Gastroesophageal sphincter (tissue), 4 donors: ENCODE measurements at regions not wholly inside any gene's neighbourhood (a gene's known extent, or its start where the extent isn't known, plus 50 kb on each side); places are given as distances from the start of the nearest gene placed in this dataset.

ENCODE experiments used
- ATAC-seq: fragments of 150-250 bp; one replicate; pipeline ENCODE4 v1.9.1; 2016; ENCODE audit warnings: mild to moderate bottlenecking, moderate library complexity
- H3K27ac ChIP-seq, 4 donors: fragments of 200-600 bp; sonication (generic) in 3 of 4; 1 replicate in 3 of 4; 2 replicates in 1 of 4; pipeline ENCODE4 v1.5.1; 2016 to 2019
- H3K27me3 ChIP-seq: fragments of 200-600 bp; sonication (generic); one replicate; pipeline ENCODE4 v1.5.1; 2019
- H3K36me3 ChIP-seq, 2 donors: fragments of 200-600 bp; sonication (generic); one replicate each; pipeline ENCODE4 v1.5.1; 2019; ENCODE audit warnings: control low read depth in 1 of 2
- H3K4me1 ChIP-seq, 3 donors: fragments of 200-600 bp; sonication (generic); 1 replicate in 2 of 3; 2 replicates in 1 of 3; pipeline ENCODE4 v1.5.1; 2016 to 2019; ENCODE audit warnings: control low read depth in 2 of 3
- H3K4me3 ChIP-seq, 2 donors: fragments of 200-600 bp; sonication (generic); one replicate each; pipeline ENCODE4 v1.5.1; 2019; ENCODE audit warnings: mild to moderate bottlenecking in 1 of 2, moderate library complexity in 1 of 2
- H3K9me3 ChIP-seq, 3 donors: fragments of 200-600 bp; sonication (generic); one replicate each; pipeline ENCODE4 v1.5.1; 2017 to 2019; ENCODE audit warnings: control low read depth in 2 of 3
- EP300 ChIP-seq: sonication (generic); formaldehyde crosslinking; IDR thresholded peaks from one replicate; pipeline ENCODE4 v1.6.1; 2017; ENCODE audit warnings: antibody characterized with exemption, mild to moderate bottlenecking
- POLR2A ChIP-seq, 2 donors: fragments of 450-650 bp; IDR thresholded peaks; one replicate each; pipeline ENCODE4 v1.6.1; 2017; ENCODE audit warnings: antibody characterized with exemption in 2 of 2, mild to moderate bottlenecking in 2 of 2, moderate library complexity in 1 of 2
- POLR2AphosphoS5 ChIP-seq: sonication (generic); formaldehyde crosslinking; IDR thresholded peaks from one replicate; pipeline ENCODE4 v1.6.1; 2017; ENCODE audit warnings: antibody characterized with exemption
- WGBS, 2 donors: methylation state at CpG; one replicate each; pipeline ENCODE4 v1.1.5; 2018; ENCODE audit warnings: low coverage in 1 of 2; 5-methylcytosine and 5-hydroxymethylcytosine counted together
- TF ChIP-seq, protein P1 (sequence below), 4 experiments: fragments of 200-600 bp in 2 of 4; fragments of 450-650 bp in 2 of 4; sonication (generic) in 1 of 4; IDR thresholded peaks; one replicate each; pipeline ENCODE4 v1.5.1; 2017 to 2019; ENCODE audit warnings: antibody characterized with exemption in 4 of 4, mild to moderate bottlenecking in 2 of 4, moderate library complexity in 2 of 4

DNA sequence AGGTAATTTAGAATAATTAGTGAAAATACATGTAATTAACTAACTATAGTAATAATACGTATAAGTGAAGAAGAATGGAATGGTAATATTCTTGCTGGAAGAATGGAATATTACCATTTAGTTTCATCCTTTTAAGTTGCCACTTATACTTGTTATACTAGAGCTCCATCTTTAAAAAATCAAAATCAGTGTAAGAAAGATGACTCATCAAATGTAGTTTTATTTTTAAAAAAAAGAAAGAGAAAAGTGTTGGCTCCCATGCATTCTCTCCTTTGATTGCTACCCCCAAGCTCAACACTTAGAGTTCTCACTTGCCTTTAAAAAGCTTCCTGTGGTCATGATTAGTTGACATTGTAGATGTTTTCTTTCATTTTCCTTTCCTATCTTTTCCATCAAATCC, 82.4 kb upstream of the KIF2B start:
- no peak overlapping the region for H3K4me3 ChIP-seq
- no peaks in the 10 kb centered on the region for H3K9me3 ChIP-seq
- H3K36me3 ChIP-seq, result no peaks in the 10 kb centered on the region
- no peak for ATAC-seq
- TF ChIP-seq EP300, result no peak
- TF ChIP-seq POLR2A (IDR thresholded peaks at IDR 0.05), result no peak
- TF ChIP-seq, protein P1, sequence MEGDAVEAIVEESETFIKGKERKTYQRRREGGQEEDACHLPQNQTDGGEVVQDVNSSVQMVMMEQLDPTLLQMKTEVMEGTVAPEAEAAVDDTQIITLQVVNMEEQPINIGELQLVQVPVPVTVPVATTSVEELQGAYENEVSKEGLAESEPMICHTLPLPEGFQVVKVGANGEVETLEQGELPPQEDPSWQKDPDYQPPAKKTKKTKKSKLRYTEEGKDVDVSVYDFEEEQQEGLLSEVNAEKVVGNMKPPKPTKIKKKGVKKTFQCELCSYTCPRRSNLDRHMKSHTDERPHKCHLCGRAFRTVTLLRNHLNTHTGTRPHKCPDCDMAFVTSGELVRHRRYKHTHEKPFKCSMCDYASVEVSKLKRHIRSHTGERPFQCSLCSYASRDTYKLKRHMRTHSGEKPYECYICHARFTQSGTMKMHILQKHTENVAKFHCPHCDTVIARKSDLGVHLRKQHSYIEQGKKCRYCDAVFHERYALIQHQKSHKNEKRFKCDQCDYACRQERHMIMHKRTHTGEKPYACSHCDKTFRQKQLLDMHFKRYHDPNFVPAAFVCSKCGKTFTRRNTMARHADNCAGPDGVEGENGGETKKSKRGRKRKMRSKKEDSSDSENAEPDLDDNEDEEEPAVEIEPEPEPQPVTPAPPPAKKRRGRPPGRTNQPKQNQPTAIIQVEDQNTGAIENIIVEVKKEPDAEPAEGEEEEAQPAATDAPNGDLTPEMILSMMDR (IDR thresholded peaks at IDR 0.05), result no peak
- no peak for TF ChIP-seq POLR2AphosphoS5
- H3K27me3 ChIP-seq, result no peaks in the 10 kb centered on the region
- no peaks in the 10 kb centered on the region for H3K4me1 ChIP-seq
- 73 to 79% methylated on average over 1 of the region's 1 CpG for WGBS, 2 donors
- no peak overlapping the region for H3K27ac ChIP-seq

DNA sequence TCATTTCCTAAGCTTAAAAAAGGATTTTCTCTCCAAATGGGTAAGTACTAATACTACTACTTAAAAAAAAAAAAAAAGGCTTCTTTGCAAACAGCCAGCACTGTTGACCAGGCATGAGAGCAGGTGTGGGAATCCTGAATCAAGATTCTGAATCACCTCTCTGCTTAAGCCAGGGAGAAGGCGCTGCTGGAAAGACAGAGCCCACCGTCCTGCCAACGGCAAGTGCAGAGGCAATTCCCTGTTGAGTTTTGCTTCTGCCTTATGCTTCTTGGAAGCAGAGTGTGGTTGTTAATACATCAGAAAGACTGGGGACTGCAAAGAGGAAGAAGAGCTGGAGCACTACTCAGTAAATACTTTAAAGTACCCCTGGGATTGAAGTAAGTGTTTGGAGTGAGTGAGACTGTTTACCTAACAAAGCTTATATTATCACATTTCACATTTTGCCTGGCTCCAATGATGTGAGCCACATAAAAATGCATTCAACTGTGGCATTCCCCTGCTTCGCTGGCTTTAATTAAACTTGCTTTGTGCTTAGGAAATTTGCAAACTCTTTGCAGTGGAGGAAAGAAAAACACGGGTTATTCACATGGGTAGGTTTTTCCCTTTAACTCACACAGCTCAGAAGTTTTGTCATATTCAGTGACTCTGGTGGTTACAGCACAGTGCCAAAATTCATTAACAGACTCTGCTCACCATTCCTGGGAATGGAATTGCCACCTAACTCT, 86.0 kb upstream of the KIF2B start:
- Histone ChIP-seq H3K27ac (no peak overlapping the region), H3K4me3 (no peak overlapping the region), H3K27me3 (no peaks in the 10 kb centered on the region), H3K4me1 (no peaks in the 10 kb centered on the region), H3K9me3 (no peaks in the 10 kb centered on the region), H3K36me3 (no peaks in the 10 kb centered on the region)
- WGBS, 2 donors, result 52 to 76% methylated on average over 4 to 5 of the region's 5 CpGs
- no peak for ATAC-seq
- TF ChIP-seq, protein P1 (IDR thresholded peaks at IDR 0.05), result no peak
- no peak for TF ChIP-seq POLR2A (IDR thresholded peaks at IDR 0.05)
- TF ChIP-seq EP300, result no peak
- TF ChIP-seq POLR2AphosphoS5, result no peak

DNA sequence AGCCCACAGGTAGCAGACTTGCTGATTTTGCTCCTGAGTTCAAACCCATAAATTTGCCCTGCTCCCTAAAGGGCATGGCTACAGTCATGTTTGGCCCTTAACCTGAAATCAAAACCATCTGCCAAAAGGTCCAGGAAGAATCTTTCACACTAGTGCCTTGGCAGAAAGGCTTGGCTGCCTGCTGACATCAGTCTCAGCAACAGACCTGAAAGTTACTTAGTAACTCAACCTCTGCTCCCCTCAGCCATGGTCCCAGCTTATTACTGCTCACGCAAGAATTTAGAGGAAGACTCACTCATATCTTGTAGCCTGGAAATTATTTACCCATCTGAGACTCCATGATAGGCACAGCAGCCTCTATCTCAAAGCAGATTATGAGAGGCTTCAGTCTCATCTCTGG, 98.0 kb upstream of the KIF2B start:
- Histone ChIP-seq H3K4me1 (no peaks in the 10 kb centered on the region), H3K27ac (no peak overlapping the region), H3K9me3 (no peaks in the 10 kb centered on the region), H3K4me3 (no peak overlapping the region), H3K27me3 (no peaks in the 10 kb centered on the region), H3K36me3 (no peaks in the 10 kb centered on the region)
- ATAC-seq, result no peak
- TF ChIP-seq EP300, result no peak
- TF ChIP-seq POLR2A (IDR thresholded peaks at IDR 0.05), result no peak
- TF ChIP-seq POLR2AphosphoS5, result no peak
- TF ChIP-seq, protein P1 (IDR thresholded peaks at IDR 0.05), result no peak
- 80% methylated on average over 1 of the region's 1 CpG; no CpG with 5 or more reads in 1 of the 2 donors for WGBS, 2 donors

GRCh38 chr17:53722407-53722806, 100.3 kb upstream of the KIF2B start:
- H3K4me3 ChIP-seq, result no peak overlapping the region
- WGBS, 2 donors, result 32 to 40% methylated on average over 2 of the region's 2 CpGs
- H3K27me3 ChIP-seq, result no peaks in the 10 kb centered on the region
- H3K4me1 ChIP-seq, result no peaks in the 10 kb centered on the region
- TF ChIP-seq POLR2AphosphoS5, result no peak
- TF ChIP-seq POLR2A (IDR thresholded peaks at IDR 0.05), result no peak
- TF ChIP-seq, protein P1 (IDR thresholded peaks at IDR 0.05), result no peak
- no peak for TF ChIP-seq EP300
- H3K27ac ChIP-seq, result no peak overlapping the region
- no peaks in the 10 kb centered on the region for H3K9me3 ChIP-seq
- no peak for ATAC-seq
- H3K36me3 ChIP-seq, result no peaks in the 10 kb centered on the region

DNA sequence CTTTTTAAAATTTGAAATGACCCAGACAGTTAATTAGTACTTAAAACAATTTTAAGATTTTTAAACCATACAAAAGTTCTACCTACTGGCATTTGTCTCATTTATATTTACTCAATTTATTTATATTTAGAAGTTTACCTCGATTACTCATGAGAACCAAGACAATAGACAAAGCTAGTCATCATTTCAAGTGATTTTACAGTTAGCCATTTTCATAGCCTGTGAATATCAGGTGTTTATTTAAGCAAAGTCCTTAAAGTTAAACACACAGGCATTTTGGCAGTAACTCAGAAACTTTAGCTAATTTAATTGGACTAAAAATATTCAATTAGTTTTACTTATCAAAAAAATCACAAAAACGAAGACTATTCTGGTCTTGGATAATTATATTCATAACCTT, 101.6 kb upstream of the KIF2B start:
- 12 to 20% methylated on average over 2 of the region's 2 CpGs for WGBS, 2 donors

More for the DNA sequence above, 101.6 kb upstream of the KIF2B start:
- no peaks in the 10 kb centered on the region for H3K4me1 ChIP-seq
- no peak overlapping the region for H3K27ac ChIP-seq
- no peak for ATAC-seq
- no peaks in the 10 kb centered on the region for H3K9me3 ChIP-seq
- no peak overlapping the region for H3K4me3 ChIP-seq
- no peaks in the 10 kb centered on the region for H3K36me3 ChIP-seq
- H3K27me3 ChIP-seq, result no peaks in the 10 kb centered on the region
- TF ChIP-seq POLR2A (IDR thresholded peaks at IDR 0.05), result no peak
- TF ChIP-seq EP300, result no peak
- TF ChIP-seq, protein P1 (IDR thresholded peaks at IDR 0.05), result no peak
- no peak for TF ChIP-seq POLR2AphosphoS5
